GM18909 (cell line): ENCODE measurements at regions not wholly inside any gene's neighbourhood (a gene's known extent, or its start where the extent isn't known, plus 50 kb on each side); places are given as distances from the start of the nearest gene placed in this dataset.
"Not testable (repeated sequence)": the region's sequence is repeated elsewhere in the genome, so short reads cannot be mapped to it uniquely, and the experiment has no call there.

ENCODE experiments used
- ATAC-seq: cut with Tn5 transposase; IDR thresholded peaks from one replicate; pipeline ENCODE4 v1.9.1; 2021; ENCODE audit warnings: mild to moderate bottlenecking; ENCODE audit not compliant: unreplicated experiment, poor library complexity

DNA sequence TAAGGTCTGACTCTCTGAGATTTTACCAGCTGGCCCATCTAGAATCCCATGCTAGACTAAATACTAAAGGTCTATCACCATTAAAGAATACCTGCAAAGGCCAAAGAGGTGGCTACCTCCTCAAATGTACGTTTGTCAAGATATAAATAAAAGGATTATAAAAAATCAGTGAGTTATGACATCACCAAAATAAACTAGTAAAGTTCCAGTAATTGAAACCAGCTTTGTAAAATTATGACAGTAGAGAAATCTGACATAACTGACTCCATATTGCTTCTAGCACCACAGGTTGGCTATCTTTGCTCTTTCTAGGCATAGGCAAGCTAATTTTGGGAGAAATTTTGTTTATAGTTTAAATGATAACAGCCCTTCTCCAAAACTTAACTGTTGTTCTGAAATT is 536.3 kb downstream of the TFAP2A start:
- no peak for ATAC-seq

DNA sequence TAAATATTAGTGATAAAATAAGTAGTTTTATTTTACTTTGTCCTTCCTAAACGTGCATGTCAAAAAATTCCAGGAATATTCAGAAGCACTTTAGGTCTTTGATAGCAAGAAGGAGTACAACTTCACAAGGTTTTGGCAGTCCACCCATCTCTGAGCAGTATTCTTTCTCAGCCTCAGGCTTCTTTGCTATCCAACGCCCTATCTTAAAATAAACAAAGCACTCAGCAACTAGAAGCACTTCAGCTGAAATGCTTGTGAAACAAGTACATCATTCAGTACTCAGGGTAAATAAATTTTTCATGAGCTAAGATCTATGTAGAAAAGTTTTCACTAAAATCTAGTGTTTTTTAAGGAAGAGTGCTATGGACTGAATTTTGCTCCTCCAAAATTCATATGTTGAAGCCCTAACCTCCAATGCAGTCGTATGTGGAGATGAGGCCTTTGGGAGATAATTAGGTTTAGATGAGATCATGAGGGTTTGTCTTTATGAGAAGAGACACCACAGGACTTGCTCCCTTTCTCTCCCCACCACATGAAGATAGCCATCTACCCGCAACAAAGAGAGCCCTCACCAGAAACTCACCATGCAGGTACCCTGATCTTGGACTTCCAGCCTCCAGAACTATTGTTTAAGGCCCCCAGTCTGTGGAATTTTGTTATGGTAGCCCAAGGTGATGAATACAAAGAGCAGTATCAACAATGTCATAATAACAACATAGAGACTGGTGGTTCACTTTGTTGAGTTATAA is 539.1 kb downstream of the TFAP2A start:
- no peak for ATAC-seq

DNA sequence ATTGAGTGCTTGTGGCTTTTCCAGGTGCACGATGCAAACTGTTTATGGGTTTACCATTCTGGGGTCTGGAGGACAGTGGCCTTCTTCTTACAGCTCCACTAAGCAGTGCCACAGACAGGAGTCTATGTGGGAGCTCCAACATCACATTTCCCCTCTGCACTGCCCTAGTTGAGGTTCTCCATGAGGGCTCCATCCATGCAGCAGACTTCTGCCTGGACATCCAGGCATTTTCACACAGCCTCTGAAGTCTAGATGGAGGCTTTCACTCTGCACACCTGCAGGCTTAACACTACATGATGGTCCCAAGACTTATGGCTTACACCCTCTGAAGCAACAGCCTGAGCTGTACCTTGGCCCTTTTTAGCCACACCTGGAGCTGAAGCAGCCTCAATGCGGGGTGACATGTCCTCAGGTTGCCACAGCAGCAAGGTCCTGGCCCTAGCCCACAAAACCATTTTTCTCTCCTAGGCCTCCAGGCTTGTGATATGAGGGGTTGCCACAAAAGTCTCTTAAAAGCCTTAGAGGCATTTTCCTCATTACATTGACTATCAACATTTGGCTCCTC is 552.2 kb downstream of the TFAP2A start:
- ATAC-seq = no peak

DNA sequence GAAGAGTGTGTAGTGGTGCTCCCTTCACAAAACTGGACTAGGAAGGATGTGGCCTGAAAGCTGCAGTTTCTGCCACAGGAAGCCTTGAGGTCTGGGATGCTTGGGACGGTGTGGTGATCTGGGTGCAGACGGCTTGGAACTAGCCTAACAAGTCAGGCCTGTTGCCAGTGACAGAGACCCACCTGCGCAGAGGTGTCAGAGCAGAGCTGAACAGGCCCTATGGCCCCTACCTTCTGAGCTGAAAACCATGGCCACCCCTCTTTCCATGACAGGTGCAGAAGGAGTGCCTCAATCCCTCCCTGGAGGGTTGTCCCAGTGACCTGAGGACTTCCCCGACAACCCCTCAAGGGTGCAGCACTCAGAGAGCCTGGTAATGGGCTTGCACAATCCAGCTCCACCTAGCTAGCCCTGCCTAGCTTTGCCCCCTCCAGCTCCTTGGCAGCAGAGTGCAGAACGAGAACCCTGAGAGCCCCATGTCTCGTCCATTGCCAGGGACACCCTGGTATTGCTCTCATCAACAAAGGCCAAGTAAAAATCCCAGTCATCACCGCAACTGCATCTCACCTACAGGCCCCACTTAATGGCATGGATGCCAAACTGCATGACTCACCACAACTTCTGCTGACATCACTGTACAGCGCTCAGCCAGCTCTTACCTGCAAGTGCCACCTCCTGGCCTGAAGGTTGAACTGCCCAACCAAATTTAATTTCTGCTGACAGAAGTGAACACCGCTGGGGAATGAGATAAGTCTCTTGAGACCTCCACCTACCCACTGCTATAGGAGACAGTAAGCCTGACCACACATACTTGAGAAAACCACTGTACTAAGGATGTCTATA is 563.1 kb downstream of the TFAP2A start:
- no peak for ATAC-seq

DNA sequence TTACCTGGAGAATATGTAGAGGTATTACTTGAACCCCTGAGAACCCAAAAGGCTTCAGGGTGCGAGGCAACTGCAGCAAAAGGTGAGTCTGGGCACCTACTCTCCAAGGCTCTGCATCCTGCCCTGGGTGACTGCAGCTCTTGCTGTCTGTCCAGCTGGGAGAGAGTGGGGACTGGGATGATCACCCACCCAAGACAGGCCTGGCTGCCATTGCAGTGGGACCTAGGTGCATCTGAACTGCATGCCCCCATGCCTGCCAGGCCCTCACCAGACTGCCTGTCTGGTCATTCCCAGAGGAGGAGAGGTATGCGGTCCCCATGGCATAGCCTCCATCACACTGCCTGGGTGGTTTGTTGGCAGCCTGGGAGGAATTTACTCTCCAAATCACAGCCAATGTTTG is 563.9 kb downstream of the TFAP2A start:
- no peak for ATAC-seq

DNA sequence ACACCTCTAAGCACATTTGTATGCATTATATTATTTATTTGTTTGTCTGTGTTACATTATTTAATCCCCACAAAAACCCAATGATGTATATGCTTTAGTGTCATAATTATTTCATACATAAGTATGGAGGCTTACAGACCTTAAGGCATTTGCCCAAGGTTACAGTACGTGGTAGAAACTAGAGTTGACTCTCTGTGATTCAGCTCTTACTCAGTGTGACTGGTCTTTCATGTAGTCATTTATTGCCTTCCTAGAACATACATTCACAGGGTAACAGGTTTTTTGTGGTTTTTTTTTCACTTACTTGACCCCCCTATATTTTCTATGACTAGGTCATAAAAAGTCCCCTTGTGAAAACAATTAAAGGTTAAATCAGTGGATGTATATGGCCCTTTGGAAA is 566.8 kb downstream of the TFAP2A start:
- ATAC-seq = no peak

DNA sequence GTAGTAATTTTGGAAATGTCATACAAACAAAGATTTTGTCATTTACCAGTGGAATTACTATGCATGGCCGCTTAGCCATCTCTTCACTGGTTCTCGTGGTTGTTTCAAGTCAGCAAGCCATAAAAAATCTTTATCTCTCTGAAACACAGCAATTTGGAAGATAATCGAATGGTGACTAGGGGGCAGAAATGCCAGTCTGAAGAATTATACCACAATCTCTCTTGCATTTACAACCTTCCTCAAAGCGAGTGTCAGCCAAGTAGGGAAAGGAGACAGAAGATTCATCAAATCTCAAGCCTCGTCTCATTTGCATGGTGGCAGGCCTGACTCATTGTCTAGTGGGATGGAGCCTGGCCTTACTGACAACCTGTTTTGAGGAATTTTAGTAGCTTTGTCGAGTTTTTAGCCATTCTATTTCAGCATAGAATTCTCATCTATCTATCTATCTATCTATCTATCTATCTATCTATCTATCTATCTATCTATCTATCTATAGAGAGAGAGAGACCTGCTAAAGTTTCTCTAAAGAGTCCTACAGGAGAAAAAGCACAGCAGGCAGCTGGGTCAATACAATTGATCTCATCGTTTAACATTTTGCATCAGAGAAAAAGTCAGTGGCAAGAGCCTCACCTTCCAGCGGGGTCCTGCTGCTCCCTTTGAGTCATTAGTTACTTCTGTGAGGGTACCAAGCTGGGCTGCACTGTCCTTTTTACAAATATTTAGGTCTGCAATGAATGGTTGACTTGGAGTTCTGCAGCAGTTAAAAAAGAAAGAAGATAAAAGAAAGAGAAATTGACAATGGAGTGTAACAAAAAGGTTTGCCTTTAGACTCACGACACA is 572.8 kb downstream of the TFAP2A start:
- no peak for ATAC-seq

DNA sequence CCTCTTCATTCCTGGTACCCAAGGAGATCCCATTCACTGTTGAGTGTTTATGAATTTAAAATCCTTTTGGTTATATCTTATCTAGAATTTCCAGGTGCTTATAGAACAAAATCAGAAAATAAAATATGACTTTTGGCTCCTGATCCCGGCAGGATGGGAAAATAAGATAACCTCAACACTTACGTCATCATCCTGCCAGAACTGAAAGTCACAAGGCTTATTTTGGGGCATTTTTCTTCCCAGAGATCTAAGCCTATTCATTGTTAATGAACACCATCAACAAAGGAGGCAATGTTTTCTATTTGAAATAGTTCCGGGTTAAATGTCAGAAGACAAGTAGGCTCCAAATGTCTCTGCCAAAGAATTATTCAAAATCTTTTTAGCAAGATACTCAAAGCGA is 580.6 kb downstream of the TFAP2A start:
- ATAC-seq = no peak

DNA sequence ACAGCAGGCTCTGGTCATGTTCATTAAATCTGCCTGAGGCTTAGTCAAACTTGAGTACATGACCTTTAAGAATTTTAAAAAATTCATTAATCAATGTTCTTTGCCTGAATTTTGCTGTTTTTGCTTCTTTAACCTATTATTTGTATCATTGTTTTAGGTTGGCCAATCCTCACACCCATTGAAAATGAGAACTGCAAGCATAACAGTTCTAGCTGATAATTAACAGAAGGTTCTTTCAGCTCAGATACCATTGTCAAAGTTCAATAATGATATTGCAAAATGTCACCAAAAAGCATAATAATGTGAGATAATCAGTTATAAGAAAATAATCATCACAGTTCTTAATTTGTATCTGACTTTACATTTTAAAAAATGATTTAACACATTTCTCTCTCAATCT is 583.1 kb downstream of the TFAP2A start:
- no peak for ATAC-seq

DNA sequence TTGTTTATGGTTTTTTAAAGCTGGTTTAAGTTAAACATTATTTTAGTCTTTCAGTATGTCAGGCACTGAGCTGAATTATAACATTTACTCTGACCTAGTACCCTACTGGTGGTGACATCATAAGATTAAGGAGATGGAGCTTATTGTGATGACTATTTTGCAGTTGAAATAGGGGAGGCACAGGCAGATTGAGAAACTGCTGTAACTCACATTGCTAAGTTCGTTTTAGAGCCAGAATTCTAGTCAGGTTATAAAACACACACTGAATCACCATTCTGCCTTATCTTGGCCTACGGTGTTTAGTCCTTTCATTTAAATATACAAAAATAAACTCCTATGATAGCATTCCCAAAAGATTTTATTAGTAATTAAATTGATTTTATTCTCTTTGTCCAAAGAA is 584.1 kb downstream of the TFAP2A start:
- no peak for ATAC-seq

DNA sequence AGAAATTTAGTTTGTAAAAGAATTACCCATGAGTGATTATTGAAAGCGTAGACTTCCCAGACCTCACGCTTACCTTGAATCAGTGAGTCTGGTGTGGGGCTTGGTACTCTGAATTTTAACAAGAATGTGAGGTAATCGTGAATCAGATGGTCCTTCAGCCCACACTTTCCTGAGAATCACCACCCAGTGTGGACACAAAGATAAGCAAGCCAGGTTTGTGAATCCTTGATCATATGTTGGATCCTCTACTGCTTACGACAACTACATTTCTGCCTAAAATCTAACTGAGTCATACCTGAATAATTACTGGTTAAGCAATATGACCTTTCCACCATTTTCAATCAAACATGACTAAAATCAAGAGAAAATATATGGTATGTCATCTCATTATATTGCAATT is 589.3 kb downstream of the TFAP2A start:
- ATAC-seq = no peak

DNA sequence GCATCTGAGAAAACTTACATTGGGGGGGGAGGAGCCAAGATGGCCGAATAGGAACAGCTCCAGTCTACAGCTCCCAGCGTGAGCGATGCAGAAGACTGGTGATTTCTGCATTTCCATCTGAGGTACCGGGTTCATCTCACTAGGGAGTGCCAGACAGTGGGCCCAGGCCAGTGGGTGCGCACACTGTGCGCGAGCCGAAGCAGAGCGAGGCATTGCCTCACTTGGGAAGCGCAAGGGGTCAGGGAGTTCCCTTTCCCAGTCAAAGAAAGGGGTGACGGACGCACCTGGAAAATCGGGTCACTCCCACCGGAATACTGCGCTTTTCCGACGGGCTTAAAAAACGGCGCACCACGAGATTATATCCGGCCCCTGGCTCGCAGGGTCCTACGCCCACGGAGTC is 604.1 kb downstream of the TFAP2A start:
- not testable (repeated sequence) for ATAC-seq

DNA sequence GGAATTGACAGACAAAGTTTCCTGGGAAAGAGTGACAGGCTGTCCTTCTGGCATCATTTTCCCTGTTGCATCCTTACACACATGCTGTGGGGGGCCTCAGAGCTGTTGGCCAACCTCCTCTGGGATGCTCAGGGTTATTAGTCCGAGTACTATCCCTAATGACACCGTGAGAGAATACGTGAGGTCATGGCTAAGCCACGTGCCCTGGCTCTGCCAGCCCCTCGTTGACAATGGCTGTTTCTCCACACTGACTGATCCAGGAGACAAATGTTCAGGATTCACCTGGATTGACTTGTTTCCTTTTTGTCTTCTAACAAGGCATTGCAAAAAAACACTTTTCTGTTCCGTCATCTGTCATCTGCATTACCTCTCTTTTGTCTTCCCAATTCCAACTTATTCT is 604.6 kb downstream of the TFAP2A start:
- no peak for ATAC-seq

DNA sequence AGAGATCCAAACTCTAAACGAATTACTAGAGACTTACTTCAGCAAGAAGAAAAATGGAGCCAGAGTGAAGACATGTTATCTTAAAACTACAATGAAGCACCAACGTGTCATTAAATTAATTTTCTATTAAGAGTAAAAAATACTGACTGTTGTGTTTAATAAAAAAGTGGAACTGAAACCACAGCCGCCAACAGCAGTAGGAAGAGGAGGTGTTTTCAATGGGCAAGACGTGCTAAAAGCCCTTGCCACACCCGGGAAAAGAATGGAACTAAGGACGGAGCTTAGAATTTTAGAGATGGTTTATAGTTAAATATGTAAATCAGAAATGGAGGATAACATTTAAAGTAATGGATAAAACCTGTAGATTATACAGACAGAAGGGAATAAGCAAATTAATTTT is 608.7 kb downstream of the TFAP2A start:
- no peak for ATAC-seq

DNA sequence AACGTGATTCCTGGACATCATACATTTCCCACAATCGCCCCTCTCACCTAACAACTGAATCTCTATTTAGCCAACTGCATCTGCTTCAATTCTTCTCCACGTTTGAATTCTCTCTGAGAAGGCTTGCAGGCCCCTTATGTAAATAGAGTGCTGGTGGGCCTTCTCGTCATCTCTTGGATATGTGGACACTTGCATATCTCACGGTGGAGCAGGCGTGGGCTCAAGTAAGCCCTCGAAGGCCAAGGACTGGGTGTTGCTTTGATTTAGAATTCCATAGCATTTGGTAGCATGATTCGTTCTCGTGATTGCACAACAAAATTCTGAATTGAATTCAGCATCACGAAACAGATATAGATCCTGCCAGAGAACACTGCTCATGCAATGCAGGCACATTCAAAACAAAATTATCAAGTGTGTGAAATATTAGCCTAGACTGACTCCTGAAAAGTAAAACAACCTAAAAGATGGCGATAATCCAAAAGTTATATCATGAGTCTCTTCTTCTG is 613.6 kb downstream of the TFAP2A start:
- no peak for ATAC-seq

DNA sequence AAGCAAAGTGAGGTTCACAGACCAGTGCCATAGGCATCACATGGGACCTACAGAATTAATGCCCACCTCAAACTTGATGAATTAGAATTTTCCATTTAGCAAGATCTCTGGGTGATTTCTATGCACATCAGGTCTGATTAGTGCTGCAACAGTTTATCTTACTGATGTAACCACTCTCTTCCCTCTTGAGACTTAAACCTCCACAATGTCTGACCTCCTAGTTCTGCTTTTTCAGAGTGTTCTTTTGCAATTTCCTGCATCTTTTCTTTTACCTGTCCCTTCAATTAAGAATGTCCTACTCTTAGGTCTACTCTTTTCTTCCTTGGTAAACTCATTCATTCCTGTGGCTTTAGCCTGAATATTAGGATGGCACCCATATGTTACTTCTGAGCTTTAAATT is 615.3 kb downstream of the TFAP2A start:
- no peak for ATAC-seq

DNA sequence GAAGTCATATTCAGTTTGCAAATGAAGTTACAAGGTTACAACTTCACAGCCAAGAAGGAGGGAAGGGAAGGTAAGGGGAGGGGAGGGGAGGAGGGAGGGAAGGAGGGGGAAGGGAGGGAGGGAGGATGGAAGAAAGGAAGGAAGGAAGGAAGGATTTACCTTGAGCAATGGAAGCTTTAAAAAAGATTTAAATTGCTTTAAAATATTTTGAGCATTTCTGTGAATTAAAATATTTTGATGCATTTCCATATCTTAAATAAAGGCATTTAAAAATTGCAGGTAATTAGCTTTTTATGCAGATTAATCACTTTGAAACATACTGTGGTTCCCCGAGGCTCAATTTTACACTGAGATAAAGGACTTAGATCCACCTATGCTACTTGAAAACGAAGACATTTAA is 618.0 kb downstream of the TFAP2A start:
- ATAC-seq = no peak

DNA sequence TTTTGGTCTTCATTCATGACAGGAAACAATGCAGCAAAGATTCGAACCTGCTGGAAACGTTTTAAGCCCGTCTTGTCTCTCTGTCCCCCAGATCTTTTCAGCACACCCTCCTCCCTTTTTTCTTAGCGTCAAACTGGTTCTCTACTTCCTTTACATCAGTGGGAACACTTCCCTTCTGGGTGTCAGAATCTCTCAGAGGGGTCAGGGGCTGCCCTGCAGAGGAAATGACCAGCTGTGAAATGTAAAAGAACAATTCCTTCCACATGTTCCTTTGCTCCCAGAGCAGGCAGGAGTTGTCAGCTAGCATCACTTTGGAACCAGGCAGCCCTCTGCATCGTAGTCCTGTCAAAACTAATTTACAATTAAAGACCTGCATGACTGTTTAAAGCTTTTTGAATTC is 619.0 kb downstream of the TFAP2A start:
- no peak for ATAC-seq

DNA sequence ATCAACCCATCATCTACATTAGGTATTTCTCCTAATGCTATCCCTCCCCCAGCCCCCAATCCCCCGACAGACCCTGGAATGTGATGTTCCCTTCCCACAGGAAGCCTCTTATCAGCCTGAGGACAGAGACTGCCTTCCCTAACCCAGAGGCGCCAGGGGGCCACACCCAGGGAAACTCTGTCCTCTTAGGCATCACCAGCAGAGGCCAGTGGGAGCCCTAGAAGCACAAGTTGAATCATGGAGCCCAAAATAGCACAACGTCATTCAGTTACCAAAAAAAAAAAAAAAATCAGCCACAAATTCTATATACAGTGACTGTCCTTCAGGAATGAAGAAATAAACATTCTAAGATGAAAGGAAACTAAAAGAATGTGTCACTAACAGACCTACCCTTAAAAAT is 625.7 kb downstream of the TFAP2A start:
- ATAC-seq = no peak

DNA sequence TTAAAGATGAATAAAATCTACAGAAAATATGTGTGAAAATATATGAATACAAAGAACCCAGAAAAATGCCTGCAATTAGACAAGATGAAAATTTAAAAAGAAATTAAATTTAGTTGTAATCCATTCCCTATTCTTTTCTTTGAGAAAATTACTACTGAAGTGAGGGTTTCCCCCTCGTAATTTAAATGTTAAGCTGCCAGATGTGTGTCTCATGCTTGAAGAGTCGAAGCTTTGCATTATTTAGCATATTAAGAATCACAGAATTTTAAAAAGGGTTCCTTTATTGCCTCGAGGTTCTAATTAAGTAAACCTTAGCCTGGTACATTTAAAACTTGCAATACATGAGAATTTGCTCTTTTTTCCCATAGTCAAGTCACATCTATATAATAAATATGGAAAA is 630.1 kb downstream of the TFAP2A start:
- ATAC-seq = no peak
